ENCODE measurements at regions not wholly inside any gene's neighbourhood (a gene's known extent, or its start where the extent isn't known, plus 50 kb on each side); places are given as distances from the start of the nearest gene placed in this dataset.

DNA sequence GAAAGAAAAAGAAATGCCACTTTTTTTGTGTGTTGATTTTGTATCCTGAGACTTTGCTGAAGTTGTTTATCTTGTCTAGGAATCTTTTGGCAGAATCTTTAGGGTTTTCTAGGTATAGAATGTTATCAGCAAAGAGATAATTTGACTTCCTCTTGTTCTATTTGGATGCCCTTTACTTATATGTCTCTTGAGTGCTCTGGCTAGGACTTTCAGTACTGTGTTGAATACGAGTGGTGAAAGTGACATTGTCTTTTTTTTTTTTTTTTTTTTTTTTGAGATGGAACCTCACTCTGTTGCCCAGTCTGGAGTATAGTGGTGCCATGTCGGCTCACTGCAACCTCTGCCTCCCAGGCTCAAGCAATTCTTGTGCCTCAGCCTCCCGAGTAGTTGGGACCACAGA is 64.7 kb upstream of the NPHP3 start:
- H3K4me3 ChIP-seq (ENCODE audit: low read depth in 1 of 2, low read length in 2 of 2) = no peak overlapping the region
- H3K9me3 ChIP-seq (ENCODE audit: control insufficient read depth in 1 of 2, low read length in 2 of 2) = no peaks in the 10 kb centered on the region
- no peak overlapping the region for H3K27ac ChIP-seq (ENCODE audit: low read length)
- no peaks in the 10 kb centered on the region for H3K36me3 ChIP-seq (ENCODE audit: control insufficient read depth in 1 of 2, insufficient read depth in 2 of 2, low read length in 2 of 2)
- no peaks in the 10 kb centered on the region for H3K4me1 ChIP-seq (ENCODE audit: control insufficient read depth in 1 of 2, insufficient read depth in 2 of 2, low read length in 2 of 2)
- no peaks in the 10 kb centered on the region for H3K27me3 ChIP-seq (ENCODE audit: low read depth, low read length)

DNA sequence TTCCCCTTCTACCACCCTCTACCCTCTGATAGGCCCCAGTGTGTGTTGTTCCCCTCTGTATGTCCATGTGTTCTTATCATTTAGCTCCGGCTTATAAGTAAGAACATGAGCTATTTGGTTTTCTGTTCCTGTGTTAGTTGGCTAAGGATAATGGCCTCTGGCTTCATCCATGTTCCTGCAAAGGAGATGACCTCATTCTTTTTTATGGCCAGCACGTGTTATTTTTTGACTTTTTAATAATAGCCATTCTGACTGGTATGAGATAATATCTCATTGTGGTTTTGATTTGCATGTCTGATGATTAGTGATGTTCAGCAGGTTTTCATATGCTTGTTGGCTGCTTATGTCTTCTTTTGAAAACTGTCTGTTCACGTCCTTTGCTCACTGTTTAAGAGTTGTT is 63.1 kb upstream of the NPHP3 start:
- no peak overlapping the region for H3K27ac ChIP-seq (ENCODE audit: low read length)
- no peaks in the 10 kb centered on the region for H3K9me3 ChIP-seq (ENCODE audit: control insufficient read depth in 1 of 2, low read length in 2 of 2)
- no peaks in the 10 kb centered on the region for H3K36me3 ChIP-seq (ENCODE audit: control insufficient read depth in 1 of 2, insufficient read depth in 2 of 2, low read length in 2 of 2)
- H3K4me3 ChIP-seq (ENCODE audit: low read depth in 1 of 2, low read length in 2 of 2) = no peak overlapping the region
- H3K4me1 ChIP-seq (ENCODE audit: control insufficient read depth in 1 of 2, insufficient read depth in 2 of 2, low read length in 2 of 2) = no peaks in the 10 kb centered on the region
- H3K27me3 ChIP-seq (ENCODE audit: low read depth, low read length) = no peaks in the 10 kb centered on the region

- Histone ChIP-seq H3K9me3 (ENCODE audit: control insufficient read depth in 1 of 2, low read length in 2 of 2) (no peaks in the 10 kb centered on the region), H3K27me3 (ENCODE audit: low read depth, low read length) (no peaks in the 10 kb centered on the region), H3K36me3 (ENCODE audit: control insufficient read depth in 1 of 2, insufficient read depth in 2 of 2, low read length in 2 of 2) (no peaks in the 10 kb centered on the region), H3K4me3 (ENCODE audit: low read depth in 1 of 2, low read length in 2 of 2) (no peak overlapping the region), H3K27ac (ENCODE audit: low read length) (no peak overlapping the region), H3K4me1 (ENCODE audit: control insufficient read depth in 1 of 2, insufficient read depth in 2 of 2, low read length in 2 of 2) (no peaks in the 10 kb centered on the region)
Observed at GRCh38 chr3:132784502-132785025, 62.4 kb upstream of the NPHP3 start.

DNA sequence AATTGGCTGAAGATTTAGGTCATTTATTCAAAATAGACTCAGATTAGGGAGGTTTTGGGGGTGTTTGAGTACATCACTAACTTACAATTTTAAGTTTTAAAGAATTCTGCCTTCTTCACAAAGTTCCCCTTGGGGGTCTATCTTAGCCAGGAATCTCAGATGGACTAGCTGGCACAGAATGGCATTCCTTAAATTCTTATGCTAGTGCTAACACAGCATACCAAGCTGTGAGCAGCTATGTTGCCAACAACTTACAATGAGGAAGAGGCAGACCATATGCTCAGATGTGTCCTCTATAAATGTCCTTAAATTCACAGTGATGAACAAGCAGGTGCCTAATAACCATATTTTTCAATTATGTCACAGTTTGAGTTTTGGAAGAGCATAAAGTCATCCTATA is 60.9 kb upstream of the NPHP3 start:
- H3K36me3 ChIP-seq (ENCODE audit: control insufficient read depth in 1 of 2, insufficient read depth in 2 of 2, low read length in 2 of 2) = no peaks in the 10 kb centered on the region
- H3K27me3 ChIP-seq (ENCODE audit: low read depth, low read length) = no peaks in the 10 kb centered on the region
- H3K27ac ChIP-seq (ENCODE audit: low read length) = no peak overlapping the region
- no peaks in the 10 kb centered on the region for H3K4me1 ChIP-seq (ENCODE audit: control insufficient read depth in 1 of 2, insufficient read depth in 2 of 2, low read length in 2 of 2)
- no peak overlapping the region for H3K4me3 ChIP-seq (ENCODE audit: low read depth in 1 of 2, low read length in 2 of 2)
- H3K9me3 ChIP-seq (ENCODE audit: control insufficient read depth in 1 of 2, low read length in 2 of 2) = no peaks in the 10 kb centered on the region

DNA sequence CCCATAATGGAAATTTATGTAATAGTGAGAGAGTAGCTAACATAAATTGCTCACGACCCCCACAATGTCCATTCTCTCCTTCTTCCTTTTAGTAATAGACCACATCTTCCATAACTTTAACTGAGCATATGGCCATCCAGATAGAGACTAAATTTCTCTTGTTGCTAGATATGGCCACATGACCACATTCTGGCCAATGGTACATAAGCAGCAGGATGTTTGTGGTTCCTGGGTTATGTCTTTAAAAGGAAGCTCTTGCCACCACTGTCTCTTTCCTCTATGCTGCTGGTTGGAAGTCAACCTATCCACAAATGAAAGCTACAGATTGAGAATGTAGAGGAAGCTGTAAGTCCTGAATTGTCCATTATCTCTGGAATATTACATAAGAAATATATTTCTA is 59.7 kb upstream of the NPHP3 start:
- Histone ChIP-seq H3K4me1 (ENCODE audit: control insufficient read depth in 1 of 2, insufficient read depth in 2 of 2, low read length in 2 of 2) (no peaks in the 10 kb centered on the region), H3K27ac (ENCODE audit: low read length) (no peak overlapping the region), H3K9me3 (ENCODE audit: control insufficient read depth in 1 of 2, low read length in 2 of 2) (no peaks in the 10 kb centered on the region), H3K27me3 (ENCODE audit: low read depth, low read length) (no peaks in the 10 kb centered on the region), H3K4me3 (ENCODE audit: low read depth in 1 of 2, low read length in 2 of 2) (no peak overlapping the region), H3K36me3 (ENCODE audit: control insufficient read depth in 1 of 2, insufficient read depth in 2 of 2, low read length in 2 of 2) (no peaks in the 10 kb centered on the region)

DNA sequence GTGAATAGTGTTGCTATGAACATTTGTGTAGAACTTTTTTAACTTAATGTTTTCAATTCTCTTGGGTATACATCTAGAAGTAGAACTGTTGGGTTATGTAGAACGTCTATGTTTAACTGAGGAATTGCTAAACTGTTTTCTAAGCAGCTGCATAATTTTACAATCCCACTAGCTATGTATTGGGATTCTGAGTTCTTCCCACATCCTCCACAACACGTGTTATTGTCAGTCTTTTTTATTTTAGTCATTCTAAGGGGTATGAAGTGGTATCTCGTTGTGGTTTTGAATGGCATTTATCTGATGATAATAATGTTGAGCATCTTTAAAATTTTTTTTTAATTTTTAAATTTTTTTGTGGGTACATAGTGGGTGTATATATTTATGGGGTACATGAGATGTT is 55.0 kb upstream of the NPHP3 start:
- Histone ChIP-seq H3K4me3 (ENCODE audit: low read depth in 1 of 2, low read length in 2 of 2) (no peak overlapping the region), H3K36me3 (ENCODE audit: control insufficient read depth in 1 of 2, insufficient read depth in 2 of 2, low read length in 2 of 2) (no peaks in the 10 kb centered on the region), H3K27me3 (ENCODE audit: low read depth, low read length) (no peaks in the 10 kb centered on the region), H3K9me3 (ENCODE audit: control insufficient read depth in 1 of 2, low read length in 2 of 2) (no peaks in the 10 kb centered on the region), H3K27ac (ENCODE audit: low read length) (no peak overlapping the region), H3K4me1 (ENCODE audit: control insufficient read depth in 1 of 2, insufficient read depth in 2 of 2, low read length in 2 of 2) (no peaks in the 10 kb centered on the region)

- Histone ChIP-seq H3K4me1 (ENCODE audit: control insufficient read depth in 1 of 2, insufficient read depth in 2 of 2, low read length in 2 of 2) (no peaks in the 10 kb centered on the region), H3K36me3 (ENCODE audit: control insufficient read depth in 1 of 2, insufficient read depth in 2 of 2, low read length in 2 of 2) (no peaks in the 10 kb centered on the region), H3K9me3 (ENCODE audit: control insufficient read depth in 1 of 2, low read length in 2 of 2) (no peaks in the 10 kb centered on the region), H3K27ac (ENCODE audit: low read length) (no peak overlapping the region), H3K4me3 (ENCODE audit: low read depth in 1 of 2, low read length in 2 of 2) (no peak overlapping the region), H3K27me3 (ENCODE audit: low read depth, low read length) (no peaks in the 10 kb centered on the region)
Observed at GRCh38 chr3:132773071-132773619, 50.9 kb upstream of the NPHP3 start.

GRCh38 chr3:132772252-132772651 is 50.0 kb upstream of the NPHP3 start:
- Histone ChIP-seq H3K9me3 (ENCODE audit: control insufficient read depth in 1 of 2, low read length in 2 of 2) (no peaks in the 10 kb centered on the region), H3K27ac (ENCODE audit: low read length) (no peak overlapping the region), H3K4me3 (ENCODE audit: low read depth in 1 of 2, low read length in 2 of 2) (no peak overlapping the region), H3K36me3 (ENCODE audit: control insufficient read depth in 1 of 2, insufficient read depth in 2 of 2, low read length in 2 of 2) (no peaks in the 10 kb centered on the region), H3K27me3 (ENCODE audit: low read depth, low read length) (no peaks in the 10 kb centered on the region), H3K4me1 (ENCODE audit: control insufficient read depth in 1 of 2, insufficient read depth in 2 of 2, low read length in 2 of 2) (no peaks in the 10 kb centered on the region)
